HCT116 (cell line): ENCODE measurements at regions not wholly inside any gene's neighbourhood (a gene's known extent, or its start where the extent isn't known, plus 50 kb on each side); places are given as distances from the start of the nearest gene placed in this dataset.

Experiments
- ATAC-seq: fragments of 200-7000 bp; cut with Tn5 transposase; 2 replicates; pipeline ENCODE4 v1.9.1; 2020; ENCODE audit warnings: mild to moderate bottlenecking, moderate library complexity
- BruUV-seq: library from RNA; stranded (reverse); fragments of 400-500 nt; replicated peaks from 2 replicates; lab custom pipeline; 2021; lab: Mats Ljungman, UMichigan
- CTCF ChIA-PET: fragments of 300-600 bp; sonication (Branson Sonifier 250); formaldehyde crosslinking; loops from one replicate; lab custom pipeline; 2021; ENCODE audit warnings: antibody characterized with exemption; lab: Charles Lee
- POLR2A ChIA-PET: fragments of 300-600, 350-600 bp; sonication (Branson Sonifier 250); formaldehyde crosslinking; loops from one replicate; lab custom pipeline; 2021; ENCODE audit warnings: antibody characterized with exemption; lab: Charles Lee
- RAD21 ChIA-PET, 2 experiments: fragments of 300-600 bp; sonication (Branson Sonifier 250); formaldehyde crosslinking; loops; one replicate each; lab custom pipeline; 2023; ENCODE audit warnings: low total read pairs in 2 of 2; ENCODE audit not compliant: uncharacterized antibody in 2 of 2, unreplicated experiment in 2 of 2, low non-redundant PET in 1 of 2; lab: Charles Lee
- DNase-seq: peaks from one replicate; pipeline ENCODE4 v3.0.0-alpha.2; 2010; ENCODE audit warnings: low read depth, low spot score
- H2AFZ ChIP-seq: fragments of 200-600 bp; shearing (Covaris generic), sonication (generic); 2 replicates; pipeline ENCODE4 v1.6.1; 2017; ENCODE audit warnings: low read depth, mixed run types, mixed read lengths, antibody characterized with exemption, low read length; ENCODE audit not compliant: poor library complexity, severe bottlenecking
- H3K27ac ChIP-seq: 2 replicates; pipeline ENCODE4 v1.5.1; 2012; ENCODE audit warnings: low read depth, low read length
- H3K27me3 ChIP-seq: fragments of 200-600 bp; sonication (generic); 2 replicates; pipeline ENCODE4 v1.6.1; 2016; ENCODE audit warnings: mixed run types, low read length, mixed read lengths; ENCODE audit not compliant: insufficient read depth
- H3K36me3 ChIP-seq, 2 experiments: fragments of 200-500 bp in 1 of 2; fragments of 200-600 bp in 1 of 2; sonication (Bioruptor generic) in 1 of 2; sonication (generic) in 1 of 2; 2 replicates each; pipeline versions ENCODE4 v1.5.1 to v1.6.1; 2014 to 2016; ENCODE audit warnings: low read length in 2 of 2, inconsistent platforms in 1 of 2, mixed read lengths in 1 of 2, mixed run types in 1 of 2; ENCODE audit not compliant: insufficient read depth in 2 of 2, control insufficient read depth in 1 of 2
- H3K4me1 ChIP-seq, 2 experiments: fragments of 200-600 bp in 1 of 2; sonication (generic) in 1 of 2; 2 replicates each; pipeline versions ENCODE4 v1.5.1 to v1.6.1; 2012 to 2017; ENCODE audit warnings: low read length in 2 of 2, inconsistent platforms in 1 of 2, mild to moderate bottlenecking in 1 of 2, mixed read lengths in 1 of 2, mixed run types in 1 of 2, moderate library complexity in 1 of 2; ENCODE audit not compliant: insufficient read depth in 2 of 2, control insufficient read depth in 1 of 2
- H3K4me2 ChIP-seq: fragments of 200-600 bp; sonication (generic); 2 replicates; pipeline ENCODE4 v1.6.1; 2017; ENCODE audit warnings: mixed run types, low read length, mixed read lengths
- H3K4me3 ChIP-seq, 2 experiments: fragments of 200-600 bp in 1 of 2; sonication (generic) in 1 of 2; replicated peaks in 1 of 2; 2 replicates each; pipeline ENCODE4 v1.5.1; 2011 to 2016; ENCODE audit warnings: low read length in 2 of 2, control low read depth in 1 of 2, low read depth in 1 of 2, mild to moderate bottlenecking in 1 of 2, mixed read lengths in 1 of 2, mixed run types in 1 of 2
- H3K79me2 ChIP-seq: fragments of 200-600 bp; sonication (generic); 2 replicates; pipeline ENCODE4 v1.6.1; 2017; ENCODE audit warnings: mild to moderate bottlenecking, mixed run types, low read length, moderate library complexity, mixed read lengths; ENCODE audit not compliant: insufficient read depth
- H3K9ac ChIP-seq: fragments of 200-600 bp; sonication (generic); 2 replicates; pipeline ENCODE4 v1.6.1; 2016; ENCODE audit warnings: low read length, mixed read lengths
- H3K9me2 ChIP-seq: fragments of 200-600 bp; sonication (generic), shearing (Covaris generic); 2 replicates; pipeline ENCODE4 v1.6.1; 2017; ENCODE audit warnings: mixed run types, mild to moderate bottlenecking, moderate library complexity; ENCODE audit not compliant: insufficient read depth
- H3K9me3 ChIP-seq, 2 experiments: fragments of 200-500 bp in 1 of 2; fragments of 200-600 bp in 1 of 2; sonication (Bioruptor generic) in 1 of 2; sonication (generic) in 1 of 2; 2 replicates each; pipeline ENCODE4 v1.6.1; 2014 to 2017; ENCODE audit warnings: low read length in 2 of 2, mixed read lengths in 2 of 2, inconsistent platforms in 1 of 2, low read depth in 1 of 2, mild to moderate bottlenecking in 1 of 2, mixed run types in 1 of 2, moderate library complexity in 1 of 2; ENCODE audit not compliant: control insufficient read depth in 1 of 2, insufficient read depth in 1 of 2
- H4K20me1 ChIP-seq: fragments of 200-600 bp; sonication (generic), shearing (Covaris generic); 2 replicates; pipeline ENCODE4 v1.6.1; 2017; ENCODE audit warnings: mixed run types, mild to moderate bottlenecking, moderate library complexity; ENCODE audit not compliant: insufficient read depth
- ATF3 ChIP-seq: IDR thresholded peaks from 2 replicates; pipeline ENCODE4 v1.6.1; 2012
- EGR1 ChIP-seq: IDR thresholded peaks from 2 replicates; pipeline ENCODE4 v1.6.1; 2012; ENCODE audit warnings: low read depth
- ELF1 ChIP-seq: IDR thresholded peaks from 2 replicates; pipeline ENCODE4 v1.6.1; 2012; ENCODE audit warnings: low read depth, borderline replicate concordance
- EZH2phosphoT487 ChIP-seq: fragments of 200-600 bp; IDR thresholded peaks from 2 replicates; pipeline ENCODE4 v1.6.1; 2018; ENCODE audit warnings: antibody characterized with exemption, borderline replicate concordance
- JUND ChIP-seq: IDR thresholded peaks from 2 replicates; pipeline ENCODE4 v1.6.1; 2012
- MAX ChIP-seq: IDR thresholded peaks from 2 replicates; pipeline ENCODE4 v1.6.1; 2012
- POLR2A ChIP-seq: IDR thresholded peaks from 2 replicates; pipeline ENCODE4 v1.7.0; 2011; ENCODE audit warnings: borderline replicate concordance; ENCODE audit not compliant: insufficient read depth, insufficient read length; ENCODE audit errors: extremely low read depth
- POLR2AphosphoS5 ChIP-seq: IDR thresholded peaks from 2 replicates; pipeline ENCODE4 v1.6.1; 2011; ENCODE audit warnings: mild to moderate bottlenecking, low read depth, low read length, moderate library complexity
- RAD21 ChIP-seq: IDR thresholded peaks from 2 replicates; pipeline ENCODE4 v1.6.1; 2012; ENCODE audit warnings: low read depth, mild to moderate bottlenecking
- SIN3A ChIP-seq: IDR thresholded peaks from 2 replicates; pipeline ENCODE4 v1.6.1; 2012; ENCODE audit warnings: low read depth
- SRF ChIP-seq: IDR thresholded peaks from 2 replicates; pipeline ENCODE4 v1.6.1; 2012; ENCODE audit warnings: low read depth
- TCF7L2 ChIP-seq: IDR thresholded peaks from 2 replicates; pipeline ENCODE4 v1.7.0; 2011; ENCODE audit warnings: borderline replicate concordance, inconsistent platforms; ENCODE audit not compliant: insufficient read depth, insufficient read length; ENCODE audit errors: extremely low read depth
- YY1 ChIP-seq: IDR thresholded peaks from 2 replicates; pipeline ENCODE4 v1.6.1; 2011; ENCODE audit warnings: low read length, low read depth, moderate library complexity, mild to moderate bottlenecking; ENCODE audit not compliant: insufficient replicate concordance; ENCODE audit errors: extremely low read depth
- ZBTB33 ChIP-seq: IDR thresholded peaks from 2 replicates; pipeline ENCODE4 v1.6.1; 2011; ENCODE audit warnings: mild to moderate bottlenecking, low read length, moderate library complexity; ENCODE audit not compliant: insufficient replicate concordance; ENCODE audit errors: extremely low read depth
- intact Hi-C: fragments of 100-400 bp; cut with micrococcal nuclease; formaldehyde crosslinking; loops from 2 replicates; pipeline ENCODE4 v1.10.0; 2022

GRCh38 chr10:131692686-131693334 is 208.0 kb upstream of the PPP2R2D start:
- H3K27me3 ChIP-seq, result 0 out of 2 replicates have a peak, but pooled peaks cover 2% of the 10 kb centered on the region
- ATAC-seq (no peak), DNase-seq (no peak)
- H3K79me2 ChIP-seq, result no peaks in the 10 kb centered on the region
- no TSS peak for BruUV-seq
- H3K27ac ChIP-seq, result no peak overlapping the region
- ChIA-PET RAD21 (no interaction called here), POLR2A (no interaction called here), CTCF (no interaction called here)
- H2AFZ ChIP-seq, result no peak overlapping the region
- no peaks in the 10 kb centered on the region for H3K36me3 ChIP-seq
- H3K9me3 ChIP-seq, result no peaks in the 10 kb centered on the region
- H4K20me1 ChIP-seq, result no peaks in the 10 kb centered on the region
- H3K9ac ChIP-seq, result no peak overlapping the region
- H3K4me1 ChIP-seq, result no peaks in the 10 kb centered on the region
- no peak overlapping the region for H3K4me2 ChIP-seq
- H3K4me3 ChIP-seq, result no peak overlapping the region
- intact Hi-C loops, result no loop called here
- H3K9me2 ChIP-seq, result no peaks in the 10 kb centered on the region
- TF ChIP-seq ZBTB33, result no peak
- TF ChIP-seq SRF, result no peak
- no peak for TF ChIP-seq TCF7L2
- TF ChIP-seq POLR2A, result no peak
- TF ChIP-seq JUND, result no peak
- TF ChIP-seq EZH2phosphoT487, result no peak
- TF ChIP-seq MAX, result no peak
- no peak for TF ChIP-seq ELF1
- TF ChIP-seq EGR1, result no peak
- TF ChIP-seq SIN3A, result no peak
- no peak for TF ChIP-seq YY1
- TF ChIP-seq RAD21, result no peak
- TF ChIP-seq ATF3, result no peak
- no peak for TF ChIP-seq POLR2AphosphoS5
- TF ChIP-seq, all 23 proteins: peak for 0
